HUES6 (cell line): ENCODE measurements at regions not wholly inside any gene's neighbourhood (a gene's known extent, or its start where the extent isn't known, plus 50 kb on each side); places are given as distances from the start of the nearest gene placed in this dataset.

Experiments used
- H3K27ac ChIP-seq: 2 replicates; pipeline ENCODE4 v1.7.0; 2013; ENCODE audit warnings: low read depth, mild to moderate bottlenecking, low read length, inconsistent platforms
- H3K27me3 ChIP-seq: 2 replicates; pipeline ENCODE4 v1.6.1; 2013; ENCODE audit warnings: low read length; ENCODE audit not compliant: control insufficient read depth, insufficient read depth
- H3K36me3 ChIP-seq: 2 replicates; pipeline ENCODE4 v1.6.1; 2013; ENCODE audit warnings: low read length; ENCODE audit not compliant: control insufficient read depth, insufficient read depth
- H3K4me1 ChIP-seq: 2 replicates; pipeline ENCODE4 v1.6.1; 2013; ENCODE audit warnings: low read length; ENCODE audit not compliant: control insufficient read depth, insufficient read depth
- H3K4me3 ChIP-seq: 2 replicates; pipeline ENCODE4 v1.5.1; 2013; ENCODE audit warnings: low read depth, low read length
- H3K9ac ChIP-seq: one replicate; pipeline ENCODE4 v1.6.1; 2013; ENCODE audit warnings: mild to moderate bottlenecking, low read length
- H3K9me3 ChIP-seq: 2 replicates; pipeline ENCODE4 v1.6.1; 2013; ENCODE audit warnings: low read depth, low read length; ENCODE audit not compliant: control insufficient read depth, insufficient read depth

GRCh38 chr4:81665649-81666048 lies 193.9 kb upstream of the RASGEF1B start:
- no peak overlapping the region for H3K4me3 ChIP-seq
- H3K36me3 ChIP-seq = no peaks in the 10 kb centered on the region
- H3K27ac ChIP-seq = no peak overlapping the region
- no peak overlapping the region for H3K9ac ChIP-seq
- H3K27me3 ChIP-seq = no peaks in the 10 kb centered on the region
- no peaks in the 10 kb centered on the region for H3K4me1 ChIP-seq
- no peaks in the 10 kb centered on the region for H3K9me3 ChIP-seq

DNA sequence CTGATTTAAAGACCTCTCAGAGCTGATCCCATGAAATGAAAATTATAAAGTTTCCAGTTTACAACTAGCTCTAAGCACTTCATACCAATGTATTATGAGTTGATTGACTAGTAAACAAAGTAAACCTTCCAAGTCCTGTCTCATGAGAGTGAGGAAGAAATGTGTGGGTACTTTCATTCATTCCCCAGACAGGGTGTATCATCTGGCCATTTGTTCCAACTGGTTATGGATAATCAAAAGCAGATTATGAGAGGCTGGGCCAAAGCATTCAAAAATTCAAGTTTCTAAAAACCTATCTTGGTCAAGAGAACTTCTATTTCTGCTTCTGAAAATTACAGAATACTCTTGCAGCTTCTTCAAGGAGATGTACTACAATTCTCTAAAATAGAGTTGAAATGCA lies 193.3 kb upstream of the RASGEF1B start:
- Histone ChIP-seq H3K4me1 (no peaks in the 10 kb centered on the region), H3K9ac (no peak overlapping the region), H3K27me3 (no peaks in the 10 kb centered on the region), H3K36me3 (no peaks in the 10 kb centered on the region), H3K9me3 (no peaks in the 10 kb centered on the region), H3K4me3 (no peak overlapping the region), H3K27ac (no peak overlapping the region)

DNA sequence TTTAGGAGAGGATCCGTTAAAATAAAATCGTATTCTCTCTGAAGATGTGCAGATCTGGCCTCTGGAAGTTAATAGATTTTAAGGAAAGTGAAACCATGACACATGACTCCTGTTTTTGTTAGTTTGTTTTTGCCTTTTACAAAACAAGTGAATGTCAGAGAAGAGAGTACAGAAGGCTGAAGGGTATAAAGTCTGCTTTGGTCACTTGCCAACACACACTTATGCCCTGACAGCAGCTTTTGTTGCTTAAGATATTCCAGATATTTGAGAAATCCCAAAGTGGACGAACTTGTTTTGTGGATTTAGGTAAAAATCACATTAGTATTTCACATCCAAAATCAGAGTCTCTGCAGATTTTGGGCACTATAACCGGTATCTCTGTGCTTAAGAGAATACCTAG lies 192.4 kb upstream of the RASGEF1B start:
- Histone ChIP-seq H3K9ac (no peak overlapping the region), H3K4me3 (no peak overlapping the region), H3K4me1 (no peaks in the 10 kb centered on the region)

DNA sequence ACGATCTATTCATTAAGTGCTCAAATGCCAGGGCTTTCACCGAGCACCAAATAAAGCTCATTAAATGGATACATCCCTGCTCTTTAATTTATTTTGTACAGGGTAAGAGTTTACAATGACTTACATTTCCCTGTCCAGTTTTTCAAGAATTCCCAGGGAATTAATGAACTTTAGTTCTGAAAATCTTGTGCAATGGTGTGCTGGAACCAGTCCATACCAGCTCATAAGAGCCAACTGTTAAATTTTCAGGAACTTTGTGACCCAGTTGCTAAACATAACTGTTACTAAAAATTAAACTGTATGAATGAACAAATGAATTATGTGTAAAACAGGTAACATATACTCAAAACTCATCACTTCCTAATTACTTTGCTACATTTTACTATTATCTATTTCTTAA lies 191.7 kb upstream of the RASGEF1B start:
- no peaks in the 10 kb centered on the region for H3K4me1 ChIP-seq
- no peaks in the 10 kb centered on the region for H3K9me3 ChIP-seq
- H3K4me3 ChIP-seq = no peak overlapping the region
- H3K27me3 ChIP-seq = no peaks in the 10 kb centered on the region
- no peak overlapping the region for H3K9ac ChIP-seq
- H3K27ac ChIP-seq = no peak overlapping the region
- no peaks in the 10 kb centered on the region for H3K36me3 ChIP-seq

More for the DNA sequence above, 192.4 kb upstream of the RASGEF1B start:
- Histone ChIP-seq H3K36me3 (no peaks in the 10 kb centered on the region), H3K27ac (no peak overlapping the region), H3K9me3 (no peaks in the 10 kb centered on the region), H3K27me3 (no peaks in the 10 kb centered on the region)

DNA sequence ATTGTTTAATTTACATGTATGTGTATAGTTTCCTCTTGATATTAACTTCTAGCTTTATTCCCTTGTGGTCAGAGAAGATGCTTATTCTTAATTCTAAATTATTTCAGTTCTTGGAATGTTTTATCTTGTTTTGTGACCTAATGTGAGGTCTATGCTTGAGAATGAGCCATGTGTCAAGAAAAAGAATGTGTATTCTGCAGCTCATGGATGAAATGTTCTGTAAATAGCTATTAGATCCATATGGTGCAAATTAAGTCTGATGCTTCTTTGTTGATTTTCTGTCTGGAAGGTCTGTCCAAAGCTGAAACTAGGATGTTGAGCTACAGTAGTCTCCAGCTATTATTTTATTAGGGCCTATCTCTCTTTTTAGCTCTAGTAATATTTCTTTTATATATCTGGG lies 187.3 kb upstream of the RASGEF1B start:
- no peak overlapping the region for H3K27ac ChIP-seq
- no peaks in the 10 kb centered on the region for H3K27me3 ChIP-seq
- no peaks in the 10 kb centered on the region for H3K36me3 ChIP-seq
- no peak overlapping the region for H3K9ac ChIP-seq
- no peaks in the 10 kb centered on the region for H3K4me1 ChIP-seq
- no peak overlapping the region for H3K4me3 ChIP-seq
- H3K9me3 ChIP-seq = no peaks in the 10 kb centered on the region

DNA sequence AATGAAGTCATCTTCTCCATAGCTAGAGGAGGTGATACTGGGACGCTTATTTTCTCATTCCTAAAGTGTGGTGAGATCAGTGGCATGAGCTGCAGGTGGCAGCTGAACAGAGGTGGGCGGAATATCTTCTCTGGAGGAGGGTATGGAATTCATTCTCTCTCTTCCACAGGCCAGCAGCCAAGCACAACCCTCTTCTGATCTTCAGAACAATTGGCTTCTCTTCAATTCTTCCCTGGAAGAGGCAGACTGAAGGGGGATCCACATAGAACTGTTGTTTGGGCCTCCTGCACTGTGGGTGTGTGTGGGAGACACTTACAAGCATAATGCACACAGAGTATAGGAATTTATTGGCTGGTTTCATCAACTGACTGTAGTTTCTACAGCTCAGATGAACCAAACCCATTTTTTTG lies 180.4 kb upstream of the RASGEF1B start:
- no peak overlapping the region for H3K4me3 ChIP-seq
- H3K9me3 ChIP-seq = no peaks in the 10 kb centered on the region
- no peak overlapping the region for H3K27ac ChIP-seq
- H3K9ac ChIP-seq = no peak overlapping the region
- peaks cover 31% of the 10 kb centered on the region for H3K4me1 ChIP-seq
- no peaks in the 10 kb centered on the region for H3K36me3 ChIP-seq
- H3K27me3 ChIP-seq = peaks cover 19% of the 10 kb centered on the region

GRCh38 chr4:81651243-81651899 lies 179.7 kb upstream of the RASGEF1B start:
- Histone ChIP-seq H3K9me3 (no peaks in the 10 kb centered on the region), H3K4me3 (no peak overlapping the region), H3K27ac (no peak overlapping the region), H3K9ac (no peak overlapping the region), H3K36me3 (no peaks in the 10 kb centered on the region), H3K27me3 (peaks cover 26% of the 10 kb centered on the region), H3K4me1 (peaks cover 38% of the 10 kb centered on the region)

GRCh38 chr4:81650606-81651242 lies 179.0 kb upstream of the RASGEF1B start:
- no peak overlapping the region for H3K9ac ChIP-seq
- H3K36me3 ChIP-seq = no peaks in the 10 kb centered on the region
- H3K4me1 ChIP-seq = peaks cover 39% of the 10 kb centered on the region
- no peak overlapping the region for H3K4me3 ChIP-seq
- H3K27ac ChIP-seq = no peak overlapping the region
- H3K27me3 ChIP-seq = peaks cover 32% of the 10 kb centered on the region
- H3K9me3 ChIP-seq = no peaks in the 10 kb centered on the region

- no peaks in the 10 kb centered on the region for H3K36me3 ChIP-seq
- H3K4me1 ChIP-seq = peaks cover 39% of the 10 kb centered on the region
- H3K4me3 ChIP-seq = no peak overlapping the region
- H3K27me3 ChIP-seq = peaks cover 33% of the 10 kb centered on the region
- H3K9me3 ChIP-seq = peaks cover 4% of the 10 kb centered on the region; the same call in 1 of the 2 replicates
- no peak overlapping the region for H3K27ac ChIP-seq
- no peak overlapping the region for H3K9ac ChIP-seq
These were observed 177.0 kb upstream of the RASGEF1B start for GRCh38 chr4:81648576-81649275.

- peaks cover 39% of the 10 kb centered on the region for H3K4me1 ChIP-seq
- H3K36me3 ChIP-seq = no peaks in the 10 kb centered on the region
- H3K4me3 ChIP-seq = no peak overlapping the region
- H3K9ac ChIP-seq = no peak overlapping the region
- no peak overlapping the region for H3K27ac ChIP-seq
- peaks cover 33% of the 10 kb centered on the region for H3K27me3 ChIP-seq
- H3K9me3 ChIP-seq = peaks cover 4% of the 10 kb centered on the region; the same call in 1 of the 2 replicates
These were observed 175.7 kb upstream of the RASGEF1B start for GRCh38 chr4:81647388-81647787.

DNA sequence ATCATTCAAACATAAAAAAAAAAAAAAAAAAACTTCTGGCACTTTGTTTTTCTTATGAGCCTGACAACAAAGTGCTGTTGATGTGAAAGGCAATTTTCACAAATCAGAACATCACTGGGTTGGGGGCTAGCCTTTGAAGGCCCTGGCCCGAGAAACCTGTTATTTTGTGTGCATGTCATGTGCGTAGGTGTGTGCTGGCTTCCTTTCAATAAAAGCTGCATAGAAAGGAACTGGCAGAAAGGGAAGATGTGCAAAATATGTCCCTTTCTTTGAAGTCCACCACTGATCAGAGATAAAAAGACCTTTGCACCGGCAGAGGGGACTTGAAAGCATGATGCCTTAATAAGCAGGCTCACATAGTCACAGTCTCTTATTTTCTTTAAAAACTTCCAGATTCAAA lies 170.8 kb upstream of the RASGEF1B start:
- Histone ChIP-seq H3K27ac (no peak overlapping the region), H3K9ac (no peak overlapping the region), H3K4me1 (peaks cover 12% of the 10 kb centered on the region), H3K27me3 (peaks cover 14% of the 10 kb centered on the region), H3K36me3 (no peaks in the 10 kb centered on the region), H3K4me3 (no peak overlapping the region), H3K9me3 (peaks cover 4% of the 10 kb centered on the region; the same call in 1 of the 2 replicates)
